DOHH2 (cell line): ENCODE measurements at regions not wholly inside any gene's neighbourhood (a gene's known extent, or its start where the extent isn't known, plus 50 kb on each side); places are given as distances from the start of the nearest gene placed in this dataset.

Source experiments
- H3F3A ChIP-seq: fragments of 200-600 bp; sonication (generic), shearing (Covaris generic); 2 replicates; pipeline ENCODE4 v1.6.0; 2016; ENCODE audit warnings: antibody characterized with exemption, mild to moderate bottlenecking; ENCODE audit not compliant: control insufficient read depth, insufficient read depth
- H3K27ac ChIP-seq: fragments of 200-600 bp; sonication (generic); 2 replicates; pipeline ENCODE4 v1.5.1; 2014; ENCODE audit warnings: low read depth, mild to moderate bottlenecking, low read length, moderate library complexity
- H3K27me3 ChIP-seq: fragments of 200-600 bp; sonication (generic); 2 replicates; pipeline ENCODE4 v1.6.1; 2014; ENCODE audit warnings: mild to moderate bottlenecking, low read length, mixed read lengths; ENCODE audit not compliant: control insufficient read depth
- H3K36me3 ChIP-seq: fragments of 200-600 bp; sonication (generic); 2 replicates; pipeline ENCODE4 v1.6.1; 2014; ENCODE audit warnings: mild to moderate bottlenecking, low read length, moderate library complexity, mixed read lengths; ENCODE audit not compliant: control insufficient read depth
- H3K4me1 ChIP-seq: fragments of 200-600 bp; sonication (generic); 2 replicates; pipeline ENCODE4 v1.6.1; 2014; ENCODE audit warnings: mild to moderate bottlenecking, low read length, mixed read lengths; ENCODE audit not compliant: control insufficient read depth
- H3K4me2 ChIP-seq: fragments of 200-600 bp; sonication (generic); 2 replicates; pipeline ENCODE4 v1.6.0; 2014; ENCODE audit warnings: mild to moderate bottlenecking, low read length, moderate library complexity
- H3K4me3 ChIP-seq: fragments of 200-600 bp; sonication (generic); 2 replicates; pipeline ENCODE4 v1.5.1; 2014; ENCODE audit warnings: mild to moderate bottlenecking, low read length, mixed read lengths
- H3K79me2 ChIP-seq: fragments of 200-600 bp; sonication (generic); 2 replicates; pipeline ENCODE4 v1.6.1; 2014; ENCODE audit warnings: mild to moderate bottlenecking, low read length, mixed read lengths; ENCODE audit not compliant: control insufficient read depth
- H3K9me2 ChIP-seq: fragments of 200-600 bp; sonication (generic); replicated peaks from 2 replicates; pipeline ENCODE4 v1.6.1; 2014; ENCODE audit warnings: mild to moderate bottlenecking, low read length, mixed read lengths; ENCODE audit not compliant: control insufficient read depth
- H3K9me3 ChIP-seq: fragments of 200-600 bp; sonication (generic); 2 replicates; pipeline ENCODE4 v1.6.1; 2014; ENCODE audit warnings: antibody characterized with exemption, low read length, mixed read lengths; ENCODE audit not compliant: control insufficient read depth, insufficient read depth
- H4K20me1 ChIP-seq: fragments of 200-600 bp; sonication (generic); 2 replicates; pipeline ENCODE4 v1.6.0; 2014; ENCODE audit warnings: low read depth, mild to moderate bottlenecking, antibody characterized with exemption, low read length, moderate library complexity; ENCODE audit not compliant: control insufficient read depth, insufficient read depth
- EZH2phosphoT487 ChIP-seq: fragments of 200-600 bp; sonication (generic); IDR thresholded peaks from 2 replicates; pipeline ENCODE4 v1.6.1; 2017; ENCODE audit warnings: borderline replicate concordance, mild to moderate bottlenecking, antibody characterized with exemption, low read length, moderate library complexity, mixed read lengths
- TF ChIP-seq, protein P1 (sequence below): fragments of 200-600 bp; sonication (generic); IDR thresholded peaks from one replicate; pipeline ENCODE4 v1.5.1; 2014; ENCODE audit warnings: antibody characterized with exemption, mild to moderate bottlenecking, low read depth, low read length; ENCODE audit not compliant: poor library complexity, severe bottlenecking

DNA sequence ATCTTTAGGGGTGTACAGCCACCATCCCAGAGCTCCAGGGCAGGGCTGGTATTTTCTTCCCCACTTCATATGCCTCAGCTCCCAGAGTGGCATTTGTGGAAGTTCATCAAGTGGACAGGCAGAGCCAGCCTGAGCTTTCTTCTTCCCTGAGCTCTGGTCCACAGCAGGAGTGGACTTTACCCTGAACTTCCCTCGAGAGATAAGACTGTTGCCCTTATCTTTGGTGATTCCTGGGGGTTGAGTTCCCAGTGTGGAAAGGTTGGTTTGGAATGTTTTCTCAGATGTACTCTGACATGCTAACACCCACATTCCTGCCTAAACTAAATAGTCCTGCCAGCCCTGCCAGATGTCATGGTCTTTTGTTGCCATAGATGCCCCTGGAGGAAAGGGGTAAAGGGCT, 62.0 kb upstream of the LGALSL start:
- Histone ChIP-seq H3K4me3 (no peak overlapping the region), H3F3A (no peaks in the 10 kb centered on the region), H3K27me3 (no peaks in the 10 kb centered on the region), H4K20me1 (no peaks in the 10 kb centered on the region), H3K4me1 (no peaks in the 10 kb centered on the region), H3K79me2 (no peaks in the 10 kb centered on the region), H3K27ac (no peak overlapping the region), H3K36me3 (no peaks in the 10 kb centered on the region), H3K9me3 (peaks cover 3% of the 10 kb centered on the region; the same call in 1 of the 2 replicates), H3K9me2 (no peaks in the 10 kb centered on the region), H3K4me2 (no peak overlapping the region)
- TF ChIP-seq, protein P1, sequence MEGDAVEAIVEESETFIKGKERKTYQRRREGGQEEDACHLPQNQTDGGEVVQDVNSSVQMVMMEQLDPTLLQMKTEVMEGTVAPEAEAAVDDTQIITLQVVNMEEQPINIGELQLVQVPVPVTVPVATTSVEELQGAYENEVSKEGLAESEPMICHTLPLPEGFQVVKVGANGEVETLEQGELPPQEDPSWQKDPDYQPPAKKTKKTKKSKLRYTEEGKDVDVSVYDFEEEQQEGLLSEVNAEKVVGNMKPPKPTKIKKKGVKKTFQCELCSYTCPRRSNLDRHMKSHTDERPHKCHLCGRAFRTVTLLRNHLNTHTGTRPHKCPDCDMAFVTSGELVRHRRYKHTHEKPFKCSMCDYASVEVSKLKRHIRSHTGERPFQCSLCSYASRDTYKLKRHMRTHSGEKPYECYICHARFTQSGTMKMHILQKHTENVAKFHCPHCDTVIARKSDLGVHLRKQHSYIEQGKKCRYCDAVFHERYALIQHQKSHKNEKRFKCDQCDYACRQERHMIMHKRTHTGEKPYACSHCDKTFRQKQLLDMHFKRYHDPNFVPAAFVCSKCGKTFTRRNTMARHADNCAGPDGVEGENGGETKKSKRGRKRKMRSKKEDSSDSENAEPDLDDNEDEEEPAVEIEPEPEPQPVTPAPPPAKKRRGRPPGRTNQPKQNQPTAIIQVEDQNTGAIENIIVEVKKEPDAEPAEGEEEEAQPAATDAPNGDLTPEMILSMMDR = no peak
- TF ChIP-seq EZH2phosphoT487 = no peak

DNA sequence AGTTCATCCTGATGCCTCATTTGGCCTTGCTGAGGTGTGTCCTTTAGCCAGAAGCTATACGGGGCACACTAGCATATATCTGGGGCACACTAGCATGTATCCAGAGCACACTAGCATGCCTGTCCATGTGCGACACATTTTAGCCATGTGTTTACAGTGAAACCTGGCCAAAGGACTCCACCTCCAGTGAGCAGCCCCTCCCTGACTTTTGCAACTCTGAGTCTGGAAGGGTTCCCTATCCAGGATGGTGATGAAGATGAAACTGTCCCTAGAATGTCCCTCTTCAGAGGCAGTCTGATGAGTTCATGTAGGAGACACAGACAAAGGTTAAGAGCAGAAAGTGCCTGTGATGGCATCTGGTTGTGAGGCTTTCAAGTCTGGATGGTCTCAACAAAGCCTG, 61.4 kb upstream of the LGALSL start:
- no peaks in the 10 kb centered on the region for H3F3A ChIP-seq
- no peaks in the 10 kb centered on the region for H4K20me1 ChIP-seq
- TF ChIP-seq EZH2phosphoT487 = no peak
- TF ChIP-seq, protein P1 = no peak

DNA sequence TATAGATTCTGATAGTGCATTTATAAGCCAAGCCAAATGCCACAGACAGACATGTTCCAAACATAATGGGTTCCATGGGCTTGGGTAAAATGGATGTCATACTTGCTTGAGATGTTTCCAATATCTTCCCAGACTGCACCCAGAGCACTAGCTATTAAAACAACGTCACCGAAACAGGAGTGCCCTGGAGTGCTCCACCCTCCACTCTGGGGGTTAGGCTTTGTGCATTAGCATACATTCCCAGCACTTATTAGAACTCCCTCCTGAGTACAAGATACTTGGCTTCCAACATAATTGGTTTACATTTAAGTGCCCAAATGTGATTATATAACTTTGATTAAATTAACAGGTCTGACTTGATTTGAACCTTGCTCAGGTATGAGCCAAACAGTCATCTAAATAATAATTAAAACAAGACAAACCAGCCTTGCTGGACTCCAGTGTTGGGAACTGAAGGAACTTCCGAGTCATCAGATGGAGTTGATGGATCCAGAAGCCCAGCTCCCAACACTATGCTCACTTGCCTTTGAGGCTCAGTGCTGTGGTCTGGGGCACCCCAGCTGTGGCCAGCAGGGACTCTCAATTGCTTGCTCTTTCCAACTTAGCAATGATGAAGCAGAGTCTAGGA, 60.5 kb upstream of the LGALSL start:
- Histone ChIP-seq H3K9me3 (peaks cover 3% of the 10 kb centered on the region; the same call in 1 of the 2 replicates), H3K4me1 (no peaks in the 10 kb centered on the region), H3K9me2 (no peaks in the 10 kb centered on the region), H3K4me3 (no peak overlapping the region), H3K36me3 (no peaks in the 10 kb centered on the region), H3K4me2 (no peak overlapping the region), H4K20me1 (no peaks in the 10 kb centered on the region), H3K79me2 (no peaks in the 10 kb centered on the region), H3F3A (no peaks in the 10 kb centered on the region), H3K27me3 (no peaks in the 10 kb centered on the region), H3K27ac (no peak overlapping the region)
- no peak for TF ChIP-seq EZH2phosphoT487
- TF ChIP-seq, protein P1 = no peak

More for the DNA sequence above, 61.4 kb upstream of the LGALSL start:
- H3K79me2 ChIP-seq = no peaks in the 10 kb centered on the region
- H3K9me3 ChIP-seq = peaks cover 3% of the 10 kb centered on the region; the same call in 1 of the 2 replicates
- H3K4me1 ChIP-seq = no peaks in the 10 kb centered on the region
- H3K36me3 ChIP-seq = no peaks in the 10 kb centered on the region
- no peaks in the 10 kb centered on the region for H3K27me3 ChIP-seq
- H3K27ac ChIP-seq = no peak overlapping the region
- H3K4me3 ChIP-seq = no peak overlapping the region
- no peaks in the 10 kb centered on the region for H3K9me2 ChIP-seq
- H3K4me2 ChIP-seq = no peak overlapping the region
